Nephron (organoid): ENCODE measurements at regions not wholly inside any gene's neighbourhood (a gene's known extent, or its start where the extent isn't known, plus 50 kb on each side); places are given as distances from the start of the nearest gene placed in this dataset.

ENCODE experiments used
- H3K27ac Mint-ChIP-seq, 3 experiments: 2 replicates each; pipeline ENCODE4 v1.8.0; 2020; ENCODE audit warnings: mixed read lengths in 3 of 3, mild to moderate bottlenecking in 2 of 3, moderate library complexity in 1 of 3
- H3K27me3 Mint-ChIP-seq: 2 replicates; pipeline ENCODE4 v1.8.0; 2021; ENCODE audit warnings: low read depth, mild to moderate bottlenecking, moderate library complexity, mixed read lengths
- H3K36me3 Mint-ChIP-seq: 2 replicates; pipeline ENCODE4 v1.8.0; 2020; ENCODE audit warnings: low read depth, mixed read lengths
- H3K4me1 Mint-ChIP-seq: 2 replicates; pipeline ENCODE4 v1.8.0; 2020; ENCODE audit warnings: mixed read lengths
- H3K4me3 Mint-ChIP-seq, 3 experiments: 2 replicates each; pipeline ENCODE4 v1.8.0; 2020; ENCODE audit warnings: mild to moderate bottlenecking in 3 of 3, mixed read lengths in 3 of 3, moderate library complexity in 2 of 3
- H3K9me3 Mint-ChIP-seq: 2 replicates; pipeline ENCODE4 v1.8.0; 2020; ENCODE audit warnings: mixed read lengths
- CTCF ChIP-seq, 3 experiments: fragments of 200-600 bp; sonication (generic); IDR thresholded peaks; one replicate each; pipeline ENCODE4 v1.5.0; 2021; ENCODE audit warnings: antibody characterized with exemption in 3 of 3; ENCODE audit not compliant: unreplicated experiment in 3 of 3

GRCh38 chr4:81970454-81970853 is 403.3 kb downstream of the HNRNPD start:
- Mint-ChIP-seq H3K27ac (no peak overlapping the region), H3K4me3 (no peak overlapping the region), H3K9me3 (no peaks in the 10 kb centered on the region), H3K4me1 (no peaks in the 10 kb centered on the region), H3K36me3 (no peaks in the 10 kb centered on the region), H3K27me3 (peaks cover 3% of the 10 kb centered on the region)
- no peak for TF ChIP-seq CTCF (IDR thresholded peaks at IDR 0.05; ENCODE audit: unreplicated experiment in 3 of 3)

- Mint-ChIP-seq H3K36me3 (no peaks in the 10 kb centered on the region), H3K4me1 (no peaks in the 10 kb centered on the region), H3K27me3 (no peaks in the 10 kb centered on the region), H3K9me3 (no peaks in the 10 kb centered on the region), H3K4me3 (no peak overlapping the region), H3K27ac (no peak overlapping the region)
- no peak for TF ChIP-seq CTCF (IDR thresholded peaks at IDR 0.05; ENCODE audit: unreplicated experiment in 3 of 3)
These were observed 407.1 kb downstream of the HNRNPD start for GRCh38 chr4:81966676-81967075.

- no peaks in the 10 kb centered on the region for H3K36me3 Mint-ChIP-seq
- H3K9me3 Mint-ChIP-seq: no peaks in the 10 kb centered on the region
- TF ChIP-seq CTCF (IDR thresholded peaks at IDR 0.05; ENCODE audit: unreplicated experiment in 3 of 3): no peak
These were observed 407.9 kb downstream of the HNRNPD start for GRCh38 chr4:81965911-81966310.

GRCh38 chr4:81965454-81965853 is 408.3 kb downstream of the HNRNPD start:
- Mint-ChIP-seq H3K27ac (no peak overlapping the region), H3K4me3 (no peak overlapping the region), H3K36me3 (no peaks in the 10 kb centered on the region), H3K27me3 (no peaks in the 10 kb centered on the region), H3K9me3 (no peaks in the 10 kb centered on the region), H3K4me1 (no peaks in the 10 kb centered on the region)
- no peak for TF ChIP-seq CTCF (IDR thresholded peaks at IDR 0.05; ENCODE audit: unreplicated experiment in 3 of 3)

More at GRCh38 chr4:81965911-81966310, 407.9 kb downstream of the HNRNPD start:
- Mint-ChIP-seq H3K4me3 (no peak overlapping the region), H3K27ac (no peak overlapping the region), H3K27me3 (no peaks in the 10 kb centered on the region), H3K4me1 (no peaks in the 10 kb centered on the region)

GRCh38 chr4:81963763-81964020 is 410.1 kb downstream of the HNRNPD start:
- Mint-ChIP-seq H3K4me1 (no peaks in the 10 kb centered on the region), H3K4me3 (no peak overlapping the region), H3K36me3 (no peaks in the 10 kb centered on the region), H3K9me3 (no peaks in the 10 kb centered on the region), H3K27me3 (no peaks in the 10 kb centered on the region), H3K27ac (no peak overlapping the region)
- TF ChIP-seq CTCF (IDR thresholded peaks at IDR 0.05; ENCODE audit: unreplicated experiment in 3 of 3): no peak

- no peak overlapping the region for H3K27ac Mint-ChIP-seq
- no peaks in the 10 kb centered on the region for H3K36me3 Mint-ChIP-seq
- H3K9me3 Mint-ChIP-seq: no peaks in the 10 kb centered on the region
- TF ChIP-seq CTCF (IDR thresholded peaks at IDR 0.05; ENCODE audit: unreplicated experiment in 3 of 3): no peak
- no peak overlapping the region for H3K4me3 Mint-ChIP-seq
- H3K4me1 Mint-ChIP-seq: no peaks in the 10 kb centered on the region
- no peaks in the 10 kb centered on the region for H3K27me3 Mint-ChIP-seq
These were observed 410.6 kb downstream of the HNRNPD start for GRCh38 chr4:81963015-81963762.
